MM.1S (cell line): ENCODE measurements at regions not wholly inside any gene's neighbourhood (a gene's known extent, or its start where the extent isn't known, plus 50 kb on each side); places are given as distances from the start of the nearest gene placed in this dataset.

Experiments
- DNase-seq: peaks from one replicate; pipeline ENCODE4 v3.0.0-alpha.2; 2015
- H2AFZ ChIP-seq: fragments of 300-600 bp; sonication (generic); 2 replicates; pipeline ENCODE4 v1.6.0; 2016; ENCODE audit warnings: antibody characterized with exemption, low read length
- H3F3A ChIP-seq: fragments of 300-600 bp; sonication (generic); 2 replicates; pipeline ENCODE4 v1.6.1; 2016; ENCODE audit warnings: mild to moderate bottlenecking, antibody characterized with exemption, low read length, moderate library complexity, mixed read lengths; ENCODE audit not compliant: insufficient read depth
- H3K27ac ChIP-seq: fragments of 300-600 bp; sonication (generic); 2 replicates; pipeline ENCODE4 v1.5.1; 2016; ENCODE audit warnings: mild to moderate bottlenecking, low read length
- H3K27me3 ChIP-seq: fragments of 300-600 bp; sonication (generic); replicated peaks from 2 replicates; pipeline ENCODE4 v1.6.0; 2016; ENCODE audit warnings: low read length; ENCODE audit not compliant: insufficient read depth
- H3K36me3 ChIP-seq: fragments of 300-600 bp; sonication (generic); replicated peaks from 2 replicates; pipeline ENCODE4 v1.6.1; 2016; ENCODE audit warnings: mild to moderate bottlenecking, low read length, mixed read lengths; ENCODE audit not compliant: insufficient read depth
- H3K4me1 ChIP-seq: fragments of 300-600 bp; sonication (generic); 2 replicates; pipeline ENCODE4 v1.6.1; 2016; ENCODE audit warnings: low read length, mixed read lengths
- H3K4me2 ChIP-seq: fragments of 300-600 bp; sonication (generic); 2 replicates; pipeline ENCODE4 v1.6.0; 2016; ENCODE audit warnings: low read depth, low read length
- H3K4me3 ChIP-seq: fragments of 300-600 bp; sonication (generic); 2 replicates; pipeline ENCODE4 v1.5.1; 2016; ENCODE audit warnings: low read length, mixed read lengths
- H3K79me2 ChIP-seq: fragments of 300-600 bp; sonication (generic); 2 replicates; pipeline ENCODE4 v1.6.1; 2016; ENCODE audit warnings: mixed run types, low read length, mixed read lengths
- H3K9ac ChIP-seq: fragments of 300-600 bp; sonication (generic); 2 replicates; pipeline ENCODE4 v1.6.1; 2016; ENCODE audit warnings: low read length, mixed read lengths
- H3K9me2 ChIP-seq: fragments of 300-600 bp; sonication (generic); replicated peaks from 2 replicates; pipeline ENCODE4 v1.6.1; 2016; ENCODE audit warnings: mild to moderate bottlenecking, low read length, mixed read lengths; ENCODE audit not compliant: insufficient read depth
- H3K9me3 ChIP-seq: fragments of 300-600 bp; sonication (generic); replicated peaks from 2 replicates; pipeline ENCODE4 v1.6.1; 2016; ENCODE audit warnings: mild to moderate bottlenecking, low read length, mixed read lengths; ENCODE audit not compliant: insufficient read depth
- H4K20me1 ChIP-seq: fragments of 300-600 bp; sonication (generic); 2 replicates; pipeline ENCODE4 v1.6.1; 2016; ENCODE audit warnings: mild to moderate bottlenecking, low read length, moderate library complexity, mixed read lengths; ENCODE audit not compliant: insufficient read depth
- EZH2 ChIP-seq: fragments of 300-600 bp; sonication (generic); optimal IDR thresholded peaks from 2 replicates; pipeline ENCODE3; 2017; ENCODE audit warnings: low read depth, mild to moderate bottlenecking, antibody characterized with exemption, low read length, mixed read lengths
- EZH2phosphoT487 ChIP-seq: fragments of 300-600 bp; sonication (generic); IDR thresholded peaks from 2 replicates; pipeline ENCODE4 v1.6.1; 2018; ENCODE audit warnings: antibody characterized with exemption, low read length
- TF ChIP-seq, protein P1 (sequence below): fragments of 300-600 bp; sonication (generic); IDR thresholded peaks from 2 replicates; pipeline ENCODE4 v1.5.1; 2016; ENCODE audit warnings: antibody characterized with exemption, low read length, mixed read lengths

GRCh38 chr13:103272770-103273169 lies 206.6 kb upstream of the SLC10A2 start:
- H3K4me2 ChIP-seq, result no peak overlapping the region
- no peak overlapping the region for H2AFZ ChIP-seq
- no peaks in the 10 kb centered on the region for H3K9me3 ChIP-seq
- no peaks in the 10 kb centered on the region for H3K79me2 ChIP-seq
- H3K27me3 ChIP-seq, result no peaks in the 10 kb centered on the region
- no peaks in the 10 kb centered on the region for H4K20me1 ChIP-seq
- H3K27ac ChIP-seq, result no peak overlapping the region
- no peak overlapping the region for H3K4me3 ChIP-seq
- H3K9ac ChIP-seq, result no peak overlapping the region
- H3K9me2 ChIP-seq, result no peaks in the 10 kb centered on the region
- H3K36me3 ChIP-seq, result no peaks in the 10 kb centered on the region
- TF ChIP-seq, protein P1, sequence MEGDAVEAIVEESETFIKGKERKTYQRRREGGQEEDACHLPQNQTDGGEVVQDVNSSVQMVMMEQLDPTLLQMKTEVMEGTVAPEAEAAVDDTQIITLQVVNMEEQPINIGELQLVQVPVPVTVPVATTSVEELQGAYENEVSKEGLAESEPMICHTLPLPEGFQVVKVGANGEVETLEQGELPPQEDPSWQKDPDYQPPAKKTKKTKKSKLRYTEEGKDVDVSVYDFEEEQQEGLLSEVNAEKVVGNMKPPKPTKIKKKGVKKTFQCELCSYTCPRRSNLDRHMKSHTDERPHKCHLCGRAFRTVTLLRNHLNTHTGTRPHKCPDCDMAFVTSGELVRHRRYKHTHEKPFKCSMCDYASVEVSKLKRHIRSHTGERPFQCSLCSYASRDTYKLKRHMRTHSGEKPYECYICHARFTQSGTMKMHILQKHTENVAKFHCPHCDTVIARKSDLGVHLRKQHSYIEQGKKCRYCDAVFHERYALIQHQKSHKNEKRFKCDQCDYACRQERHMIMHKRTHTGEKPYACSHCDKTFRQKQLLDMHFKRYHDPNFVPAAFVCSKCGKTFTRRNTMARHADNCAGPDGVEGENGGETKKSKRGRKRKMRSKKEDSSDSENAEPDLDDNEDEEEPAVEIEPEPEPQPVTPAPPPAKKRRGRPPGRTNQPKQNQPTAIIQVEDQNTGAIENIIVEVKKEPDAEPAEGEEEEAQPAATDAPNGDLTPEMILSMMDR, result no peak
- no peak for TF ChIP-seq EZH2phosphoT487
- TF ChIP-seq EZH2, result no peak
- H3F3A ChIP-seq, result no peaks in the 10 kb centered on the region
- H3K4me1 ChIP-seq, result peaks cover 6% of the 10 kb centered on the region; the same call in 1 of the 2 replicates
- no peak for DNase-seq

- Histone ChIP-seq H3K9ac (no peak overlapping the region), H3K4me1 (no peaks in the 10 kb centered on the region), H3K4me2 (no peak overlapping the region), H3K36me3 (no peaks in the 10 kb centered on the region), H3F3A (no peaks in the 10 kb centered on the region), H3K79me2 (no peaks in the 10 kb centered on the region), H3K4me3 (no peak overlapping the region), H3K9me3 (no peaks in the 10 kb centered on the region), H3K27me3 (no peaks in the 10 kb centered on the region), H2AFZ (no peak overlapping the region), H4K20me1 (no peaks in the 10 kb centered on the region), H3K27ac (no peak overlapping the region), H3K9me2 (no peaks in the 10 kb centered on the region)
- TF ChIP-seq EZH2phosphoT487 (no peak), EZH2 (no peak)
- TF ChIP-seq, protein P1, result no peak
- DNase-seq, result no peak
These were observed 197.2 kb upstream of the SLC10A2 start for GRCh38 chr13:103263448-103263847.

DNA sequence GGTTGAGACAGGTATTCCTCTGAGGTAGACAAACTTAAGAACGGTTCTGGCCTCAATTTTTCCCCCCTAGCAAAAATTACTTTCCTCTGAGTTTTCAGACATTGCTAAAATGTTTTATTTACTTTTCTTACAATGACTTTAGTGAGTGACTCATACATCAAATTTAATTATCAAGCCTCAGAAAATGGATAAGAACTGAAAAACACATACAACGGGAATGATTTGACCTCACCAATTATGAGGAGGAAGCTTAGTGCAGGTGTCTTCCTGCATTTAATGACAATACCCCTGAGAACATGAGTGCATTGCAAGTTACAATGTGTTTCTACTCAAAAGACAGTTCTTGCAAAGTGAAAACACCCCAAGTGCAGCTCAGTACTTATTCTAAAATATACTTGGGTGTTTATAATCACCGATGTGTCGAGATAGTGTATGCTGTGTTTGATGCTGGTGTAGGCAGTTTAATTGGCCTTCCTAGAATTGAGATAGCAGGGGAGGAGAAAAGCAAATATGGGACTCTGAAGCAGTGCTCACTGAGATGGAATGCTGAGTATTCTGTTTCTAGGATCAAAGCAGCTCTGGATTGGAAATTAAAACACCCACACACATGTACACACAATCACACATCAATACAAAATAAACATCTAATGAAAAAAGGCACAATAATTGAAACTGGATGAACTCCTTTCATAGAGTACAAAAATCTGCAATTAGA lies 189.5 kb upstream of the SLC10A2 start:
- no peak for TF ChIP-seq EZH2phosphoT487
- TF ChIP-seq, protein P1, result no peak
- no peak for TF ChIP-seq EZH2
- Histone ChIP-seq H3F3A (no peaks in the 10 kb centered on the region), H3K27me3 (no peaks in the 10 kb centered on the region), H3K4me1 (no peaks in the 10 kb centered on the region), H2AFZ (no peak overlapping the region), H3K79me2 (no peaks in the 10 kb centered on the region), H3K9me3 (no peaks in the 10 kb centered on the region), H3K4me3 (no peak overlapping the region), H3K27ac (no peak overlapping the region), H3K9me2 (no peaks in the 10 kb centered on the region), H3K4me2 (no peak overlapping the region), H3K36me3 (no peaks in the 10 kb centered on the region), H3K9ac (no peak overlapping the region), H4K20me1 (no peaks in the 10 kb centered on the region)
- no peak for DNase-seq
